GM21360 (cell line): ENCODE measurements at regions not wholly inside any gene's neighbourhood (a gene's known extent, or its start where the extent isn't known, plus 50 kb on each side); places are given as distances from the start of the nearest gene placed in this dataset.
"Not testable (repeated sequence)": the region's sequence is repeated elsewhere in the genome, so short reads cannot be mapped to it uniquely, and the experiment has no call there.

Experiments
- ATAC-seq: cut with Tn5 transposase; IDR thresholded peaks from one replicate; pipeline ENCODE4 v1.9.1; 2021; ENCODE audit warnings: mild to moderate bottlenecking, moderate library complexity; ENCODE audit not compliant: unreplicated experiment

DNA sequence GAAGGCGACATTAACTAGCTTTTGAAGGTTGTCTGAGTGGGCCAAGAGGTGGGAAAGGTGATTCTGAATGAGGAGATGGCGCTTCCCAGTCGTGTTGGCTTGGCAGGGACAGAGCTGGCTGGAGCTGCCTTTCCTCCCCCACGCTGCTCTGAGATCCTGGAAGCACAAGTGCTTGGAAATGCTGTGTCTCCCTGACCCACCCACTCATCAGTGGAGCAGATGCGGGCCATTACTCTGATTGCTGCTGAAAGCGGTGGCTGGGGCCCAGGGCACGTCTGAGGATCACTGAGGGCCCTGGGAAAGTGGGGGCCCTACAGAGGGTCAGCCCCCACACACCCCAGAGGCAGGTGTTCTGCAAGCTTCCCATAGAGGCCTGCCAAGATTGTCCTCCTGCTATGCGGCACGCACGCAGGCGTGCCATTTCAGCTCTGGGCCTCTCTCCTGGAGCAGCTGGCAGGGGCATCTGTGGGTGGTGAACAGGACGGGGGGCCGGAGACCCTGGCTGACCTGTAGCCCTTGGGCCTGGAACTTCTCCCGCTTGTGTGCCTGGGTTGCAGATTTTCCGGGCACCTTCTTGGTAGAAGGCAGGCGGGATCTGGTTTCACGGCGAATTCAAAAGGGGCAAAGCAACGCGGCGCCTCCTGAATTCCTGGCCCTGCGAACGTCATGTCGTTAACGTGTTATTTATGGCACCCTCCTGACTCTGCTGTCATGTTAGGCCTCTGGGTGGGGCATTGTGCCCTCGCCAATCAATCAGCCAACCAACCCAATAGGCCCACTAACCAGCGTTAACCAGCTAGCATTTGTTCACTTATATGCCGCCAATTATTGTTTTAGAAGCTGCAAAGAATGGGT lies 133.8 kb upstream of the TBX3 start:
- ATAC-seq: no peak

GRCh38 chr12:114815026-114815795 lies 131.2 kb upstream of the TBX3 start:
- no peak for ATAC-seq

- no peak for ATAC-seq
Observed at GRCh38 chr12:114812858-114813761, 129.1 kb upstream of the TBX3 start.

- no peak for ATAC-seq
Observed at GRCh38 chr12:114812384-114812783, 128.4 kb upstream of the TBX3 start.

- no peak for ATAC-seq
Observed at GRCh38 chr12:114809097-114809496, 125.1 kb upstream of the TBX3 start.

DNA sequence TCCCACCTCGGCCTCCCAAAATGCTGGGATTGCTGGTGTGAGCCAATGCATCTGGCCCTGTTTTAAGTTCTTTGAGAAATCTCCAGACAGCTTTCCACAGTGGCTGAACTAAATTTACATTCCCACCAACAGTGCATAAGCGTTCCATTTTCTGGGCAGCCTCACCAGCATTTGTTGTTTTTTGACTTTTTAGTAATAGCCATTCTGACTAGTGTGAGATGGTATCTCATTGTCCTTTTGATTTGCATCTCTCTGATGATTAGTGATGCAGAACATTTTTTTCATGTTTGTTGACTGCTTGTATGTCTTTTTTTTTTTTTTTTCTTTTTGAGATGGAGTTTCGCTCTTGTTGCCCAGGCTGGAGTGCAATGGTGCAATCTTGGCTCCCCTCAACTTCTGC lies 117.4 kb upstream of the TBX3 start:
- not testable (repeated sequence) for ATAC-seq

DNA sequence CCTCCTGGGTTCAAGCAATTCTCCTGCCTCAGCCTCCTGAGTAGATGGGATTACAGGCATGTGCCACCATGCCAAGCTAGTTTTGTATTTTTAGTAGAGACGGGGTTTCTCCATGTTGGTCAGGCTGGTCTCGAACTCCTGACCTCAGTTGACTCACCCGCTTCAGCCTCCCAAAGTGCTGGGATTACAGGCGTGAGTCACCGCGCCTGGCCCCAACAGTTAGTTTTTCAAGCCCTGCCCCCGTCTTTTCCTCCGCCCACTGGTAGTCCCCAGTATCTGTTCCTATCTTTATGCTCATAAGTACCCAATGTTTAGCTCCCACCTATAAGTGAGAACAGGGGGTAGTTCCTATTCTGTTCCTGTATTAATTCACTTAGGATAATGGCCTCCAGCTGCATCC lies 116.6 kb upstream of the TBX3 start:
- ATAC-seq: not testable (repeated sequence)

- no peak for ATAC-seq
Observed at GRCh38 chr12:114799574-114800487, 115.9 kb upstream of the TBX3 start.

GRCh38 chr12:114794049-114794558 lies 110.1 kb upstream of the TBX3 start:
- ATAC-seq: no peak

DNA sequence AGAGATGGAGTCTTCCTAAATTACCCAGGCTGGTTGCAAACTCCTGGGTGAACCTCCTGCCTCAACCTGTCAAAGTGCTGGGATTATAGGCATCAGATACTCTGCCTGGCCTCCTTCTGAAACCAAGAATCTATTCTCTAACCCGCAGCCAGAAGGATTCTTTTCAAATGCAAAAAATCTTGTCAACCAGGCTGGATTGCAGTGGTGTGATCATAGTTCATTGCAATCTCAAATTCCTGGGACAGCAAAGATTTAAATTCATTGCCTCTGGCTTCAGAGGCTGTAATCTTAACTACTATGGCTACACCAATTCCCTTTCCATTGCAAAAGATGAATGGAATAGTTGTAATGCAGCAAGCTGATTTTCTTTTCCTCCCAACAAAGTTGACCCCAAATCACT lies 106.3 kb upstream of the TBX3 start:
- no peak for ATAC-seq

GRCh38 chr12:114789821-114790220 lies 105.8 kb upstream of the TBX3 start:
- ATAC-seq: no peak

DNA sequence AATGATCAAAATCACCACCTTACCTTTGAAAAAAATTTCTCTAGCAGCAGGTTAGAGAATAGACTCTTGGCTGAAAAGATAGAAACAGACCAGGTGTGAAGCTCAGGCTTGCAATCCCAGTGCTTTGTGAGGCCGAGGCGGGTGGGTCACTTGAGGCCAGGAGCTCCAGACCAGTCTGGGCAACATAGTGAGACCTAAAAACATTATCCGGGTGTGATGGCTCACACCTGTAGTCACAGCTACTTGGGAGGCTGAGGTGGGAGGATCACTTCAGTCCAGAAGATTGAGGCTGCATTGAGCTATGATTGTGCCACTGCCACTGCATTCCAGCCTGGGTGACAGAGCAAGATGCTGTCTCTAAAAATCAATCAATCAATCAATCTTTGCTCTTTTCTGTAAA lies 105.3 kb upstream of the TBX3 start:
- ATAC-seq: no peak

DNA sequence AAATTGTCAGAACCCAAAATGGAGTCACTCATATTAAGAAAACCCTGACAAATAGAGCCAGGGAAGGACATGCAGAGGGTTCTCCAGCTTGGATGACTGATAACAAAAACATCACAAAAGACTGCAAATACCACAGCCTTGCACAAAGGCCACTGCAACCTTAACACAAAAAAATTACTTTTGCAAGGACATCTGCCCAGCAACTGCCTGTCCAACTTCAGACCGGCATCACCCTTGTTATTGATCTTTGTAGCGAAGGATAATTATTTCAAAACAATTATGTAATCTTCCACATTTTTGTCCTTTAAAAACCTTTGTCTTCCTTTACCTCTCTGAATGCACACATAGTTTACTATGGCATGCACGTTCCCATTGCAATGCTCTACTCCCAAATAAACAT lies 100.6 kb upstream of the TBX3 start:
- ATAC-seq: no peak

- no peak for ATAC-seq
Observed at GRCh38 chr12:114783089-114783618, 99.2 kb upstream of the TBX3 start.

- no peak for ATAC-seq
Observed at GRCh38 chr12:114780746-114781399, 96.9 kb upstream of the TBX3 start.

DNA sequence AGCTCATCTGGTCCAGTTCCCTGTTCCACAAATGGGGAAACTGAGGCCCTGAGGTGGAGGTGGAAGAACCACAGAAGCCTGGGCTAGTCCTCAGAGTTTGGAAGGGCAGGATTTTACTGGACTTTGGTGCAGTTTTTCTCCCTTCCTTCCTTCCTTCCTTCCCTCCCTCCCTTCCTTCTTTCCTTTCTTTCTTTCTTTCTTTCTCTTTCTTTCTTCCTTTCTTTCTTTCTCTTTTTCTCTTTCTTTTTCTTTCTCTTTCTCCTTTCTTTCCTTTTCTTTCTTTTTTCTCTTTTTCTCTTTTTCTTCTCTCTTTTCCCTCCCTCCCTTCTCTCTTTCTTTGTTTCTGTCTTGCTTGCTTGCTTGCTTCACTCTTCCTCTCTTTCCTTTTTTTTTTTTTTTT lies 95.7 kb upstream of the TBX3 start:
- no peak for ATAC-seq

- no peak for ATAC-seq
Observed at GRCh38 chr12:114779186-114779585, 95.2 kb upstream of the TBX3 start.

DNA sequence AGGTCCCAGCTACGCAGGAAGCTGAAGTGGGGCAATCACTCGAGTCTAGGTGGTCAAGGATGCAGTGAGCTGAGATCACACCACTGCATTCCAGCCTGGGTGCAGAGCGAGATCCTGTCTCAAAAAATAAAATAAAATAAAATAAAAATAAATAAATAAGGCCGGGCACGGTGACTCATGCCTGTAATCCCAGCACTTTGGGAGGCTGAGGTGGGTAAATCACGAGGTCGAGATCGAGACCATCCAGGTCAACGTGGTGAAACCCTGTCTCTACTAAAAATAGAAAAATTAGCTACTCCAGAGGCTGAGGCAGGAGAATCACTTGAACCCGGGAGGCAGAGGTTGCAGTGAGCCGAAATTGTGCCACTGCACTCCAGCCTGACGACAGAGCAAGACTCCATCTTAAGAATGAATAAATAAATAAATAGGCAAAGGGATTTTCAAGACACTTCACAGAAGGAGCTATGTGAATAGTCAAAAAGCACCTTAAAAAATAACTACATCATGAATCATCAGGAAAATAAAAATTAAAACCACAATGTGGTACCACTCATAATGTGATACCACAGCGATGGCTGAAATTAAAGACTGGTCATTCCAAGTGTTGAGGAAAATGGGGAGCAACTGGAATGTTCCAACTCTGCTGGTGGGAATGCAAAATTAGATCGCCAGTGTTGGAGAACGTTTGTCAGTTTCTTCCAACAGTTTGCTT lies 92.9 kb upstream of the TBX3 start:
- no peak for ATAC-seq

- ATAC-seq: no peak
Observed at GRCh38 chr12:114774699-114775098, 90.7 kb upstream of the TBX3 start.
